Tibial artery (tissue), 4 donors: ENCODE measurements at regions not wholly inside any gene's neighbourhood (a gene's known extent, or its start where the extent isn't known, plus 50 kb on each side); places are given as distances from the start of the nearest gene placed in this dataset.
"Not testable (repeated sequence)": the region's sequence is repeated elsewhere in the genome, so short reads cannot be mapped to it uniquely, and the experiment has no call there.

Source experiments
- DNase-seq, 2 donors: peaks; one replicate each; pipeline ENCODE4 v3.0.0-alpha.2; 2019
- H3K27ac ChIP-seq, 2 donors: fragments of 200-600 bp; sonication (generic) in 1 of 2; 1 replicate in 1 of 2; 2 replicates in 1 of 2; pipeline ENCODE4 v1.5.1; 2018 to 2019; ENCODE audit warnings: mild to moderate bottlenecking in 1 of 2
- H3K27me3 ChIP-seq, 2 donors: fragments of 200-600 bp; sonication (generic) in 1 of 2; one replicate each; pipeline versions ENCODE4 v1.5.1 to v1.6.0; 2016 to 2019
- H3K36me3 ChIP-seq, 3 donors: fragments of 200-600 bp; sonication (generic) in 2 of 3; one replicate each; pipeline ENCODE4 v1.5.1; 2016 to 2019; ENCODE audit warnings: mild to moderate bottlenecking in 2 of 3
- H3K4me1 ChIP-seq, 4 donors: fragments of 200-600 bp; sonication (generic) in 2 of 4; 1 replicate in 3 of 4; 2 replicates in 1 of 4; pipeline ENCODE4 v1.5.1; 2016 to 2019
- H3K4me3 ChIP-seq, 2 donors: fragments of 200-600 bp; sonication (generic) in 1 of 2; 1 replicate in 1 of 2; 2 replicates in 1 of 2; pipeline ENCODE4 v1.5.1; 2018 to 2019; ENCODE audit warnings: mild to moderate bottlenecking in 2 of 2
- H3K9me3 ChIP-seq, 3 donors: fragments of 200-600 bp; sonication (generic) in 1 of 3; one replicate each; pipeline ENCODE4 v1.5.1; 2016 to 2019
- CTCF ChIP-seq, 2 experiments: fragments of 200-600 bp in 1 of 2; fragments of 450-650 bp in 1 of 2; IDR thresholded peaks; one replicate each; pipeline ENCODE4 v1.5.1; 2017 to 2019; ENCODE audit warnings: antibody characterized with exemption in 2 of 2, mild to moderate bottlenecking in 1 of 2, moderate library complexity in 1 of 2
- intact Hi-C: fragments of 100-400 bp; cut with DNase I; formaldehyde crosslinking; loops from one replicate; pipeline ENCODE4 v1.15.0; 2023; ENCODE audit warnings: low total_unique reads

- Histone ChIP-seq H3K4me1 (no peaks in the 10 kb centered on the region), H3K27me3 (no peaks in the 10 kb centered on the region), H3K4me3 (no peak overlapping the region), H3K9me3 (no peaks in the 10 kb centered on the region), H3K36me3 (no peaks in the 10 kb centered on the region), H3K27ac (no peak overlapping the region)
- no peak for DNase-seq
- intact Hi-C loops = no loop called here
- no peak for TF ChIP-seq CTCF (IDR thresholded peaks at IDR 0.05)
Measured at GRCh38 chr4:187501731-187502130, 493.8 kb upstream of the ZFP42 start.

- no peak for DNase-seq
- Histone ChIP-seq H3K27me3 (no peaks in the 10 kb centered on the region), H3K4me3 (no peak overlapping the region), H3K4me1 (no peaks in the 10 kb centered on the region), H3K9me3 (no peaks in the 10 kb centered on the region), H3K36me3 (no peaks in the 10 kb centered on the region), H3K27ac (no peak overlapping the region)
- intact Hi-C loops = no loop called here
- TF ChIP-seq CTCF (IDR thresholded peaks at IDR 0.05) = no peak
Measured at GRCh38 chr4:187504974-187505797, 490.4 kb upstream of the ZFP42 start.

GRCh38 chr4:187505798-187506141, 489.8 kb upstream of the ZFP42 start:
- H3K4me3 ChIP-seq, H3K4me1 ChIP-seq, H3K27ac ChIP-seq, H3K36me3 ChIP-seq, H3K27me3 ChIP-seq, DNase-seq, intact Hi-C loops, H3K9me3 ChIP-seq: not testable (repeated sequence)

- no peaks in the 10 kb centered on the region for H3K4me1 ChIP-seq
- no peak overlapping the region for H3K4me3 ChIP-seq
- intact Hi-C loops = no loop called here
- no peak overlapping the region for H3K27ac ChIP-seq
- TF ChIP-seq CTCF (IDR thresholded peaks at IDR 0.05) = no peak
- H3K9me3 ChIP-seq = no peaks in the 10 kb centered on the region
- DNase-seq = no peak
- no peaks in the 10 kb centered on the region for H3K27me3 ChIP-seq
- H3K36me3 ChIP-seq = no peaks in the 10 kb centered on the region
Measured at GRCh38 chr4:187516224-187516623, 479.3 kb upstream of the ZFP42 start.

GRCh38 chr4:187541666-187542065, 453.9 kb upstream of the ZFP42 start:
- no peak overlapping the region for H3K4me3 ChIP-seq
- H3K27me3 ChIP-seq = no peaks in the 10 kb centered on the region
- no peaks in the 10 kb centered on the region for H3K4me1 ChIP-seq
- intact Hi-C loops = loop anchor here (10.0 kb wide), 1 partner anchor 1563 kb away; no protein-coding TSS in a partner anchor
- no peaks in the 10 kb centered on the region for H3K36me3 ChIP-seq
- no peaks in the 10 kb centered on the region for H3K9me3 ChIP-seq
- no peak for TF ChIP-seq CTCF (IDR thresholded peaks at IDR 0.05)
- no peak for DNase-seq
- H3K27ac ChIP-seq = no peak overlapping the region

- no peak for DNase-seq
- Histone ChIP-seq H3K9me3 (no peaks in the 10 kb centered on the region), H3K4me3 (no peak overlapping the region), H3K36me3 (no peaks in the 10 kb centered on the region), H3K27ac (no peak overlapping the region), H3K4me1 (no peaks in the 10 kb centered on the region), H3K27me3 (no peaks in the 10 kb centered on the region)
- no peak for TF ChIP-seq CTCF (IDR thresholded peaks at IDR 0.05)
- intact Hi-C loops = loop anchor here (10.0 kb wide), 1 partner anchor 1560 kb away; no protein-coding TSS in a partner anchor
Measured at GRCh38 chr4:187544461-187545053, 451.0 kb upstream of the ZFP42 start.
